K562 (cell line): ENCODE measurements at regions not wholly inside any gene's neighbourhood (a gene's known extent, or its start where the extent isn't known, plus 50 kb on each side); places are given as distances from the start of the nearest gene placed in this dataset.

Experiments used
- ATAC-seq: fragments of 200-7000 bp; cut with Tn5 transposase; 3 replicates; pipeline ENCODE4 v1.9.1; 2020; ENCODE audit warnings: moderate library complexity
- BruUV-seq: library from RNA; stranded (reverse); fragments of 400-500 nt; replicated peaks from 2 replicates; lab custom pipeline; 2021; lab: Mats Ljungman, UMichigan
- CTCF ChIA-PET: fragments of 300-600 bp; formaldehyde crosslinking; extraction: SDS; loops from one replicate; lab custom pipeline; 2021; ENCODE audit warnings: low intra/inter-chr PET ratio; lab: Yijun Ruan, JAX
- POLR2A ChIA-PET: fragments of 300-600, 350-650 bp; sonication (Branson Sonifier 250); formaldehyde crosslinking; extraction: SDS; loops from one replicate; lab custom pipeline; 2021; ENCODE audit warnings: antibody characterized with exemption, inconsistent platforms; lab: Yijun Ruan, JAX
- DNase-seq, 4 experiments: peaks; one replicate each; pipeline versions ENCODE4 v3.0.0 to v3.0.0-alpha.2; 2011 to 2018; ENCODE audit warnings: low spot score in 3 of 4, mixed read lengths in 3 of 4; ENCODE audit errors: extremely low read depth in 1 of 4
- FAIRE-seq: peaks from 2 replicates; lab custom pipeline; 2011; peaks lifted over from hg19 to GRCh38; lab: Jason Lieb, UNC
- H2AFZ ChIP-seq: 2 replicates; pipeline ENCODE4 v1.6.0; 2011; ENCODE audit warnings: low read depth, low read length, control low read depth, inconsistent platforms
- H3K27ac ChIP-seq: fragments of 200-600 bp; 3 replicates; pipeline ENCODE4 v1.8.0; 2011; ENCODE audit warnings: low read depth, mild to moderate bottlenecking, control low read depth, inconsistent platforms, low read length, moderate library complexity, mixed read lengths; ENCODE audit errors: extremely low read depth
- H3K27me3 ChIP-seq, 2 experiments: fragments of 300-600 bp in 1 of 2; 2 replicates in 1 of 2; 3 replicates in 1 of 2; pipeline versions ENCODE4 v1.6.0 to v1.8.0; 2011; ENCODE audit warnings: inconsistent platforms in 2 of 2, low read length in 2 of 2, mild to moderate bottlenecking in 1 of 2, mixed read lengths in 1 of 2, moderate library complexity in 1 of 2; ENCODE audit not compliant: control insufficient read depth in 2 of 2, insufficient read depth in 2 of 2
- H3K36me3 ChIP-seq: fragments of 300-600 bp; 3 replicates; pipeline ENCODE4 v1.8.0; 2011; ENCODE audit warnings: mild to moderate bottlenecking, low read length, inconsistent platforms; ENCODE audit not compliant: control insufficient read depth, insufficient read depth
- H3K4me1 ChIP-seq, 2 experiments: fragments of 200-600 bp in 1 of 2; replicated peaks in 1 of 2; 2 replicates in 1 of 2; 3 replicates in 1 of 2; pipeline versions ENCODE4 v1.5.1 to v1.8.0; 2011; ENCODE audit warnings: inconsistent platforms in 2 of 2, low read length in 2 of 2, mild to moderate bottlenecking in 1 of 2, mixed read lengths in 1 of 2, moderate library complexity in 1 of 2; ENCODE audit not compliant: control insufficient read depth in 2 of 2, insufficient read depth in 2 of 2
- H3K4me2 ChIP-seq: 2 replicates; pipeline ENCODE4 v1.6.1; 2011; ENCODE audit warnings: low read length, control low read depth, inconsistent platforms, mixed read lengths; ENCODE audit not compliant: insufficient read depth
- H3K4me3 ChIP-seq: fragments of 200-600 bp; sonication (generic), shearing (Covaris generic); 2 replicates; pipeline ENCODE4 v1.5.1; 2016; ENCODE audit warnings: control low read depth, inconsistent platforms
- H3K79me2 ChIP-seq: fragments of 200-600 bp; 3 replicates; pipeline ENCODE4 v1.8.0; 2011; ENCODE audit warnings: low read length, inconsistent platforms; ENCODE audit not compliant: control insufficient read depth, insufficient read depth
- H3K9ac ChIP-seq, 2 experiments: 2 replicates each; pipeline versions ENCODE4 v1.6.0 to v1.6.1; 2011; ENCODE audit warnings: low read depth in 2 of 2, low read length in 2 of 2, control low read depth in 1 of 2, inconsistent platforms in 1 of 2, mild to moderate bottlenecking in 1 of 2, mixed read lengths in 1 of 2; ENCODE audit not compliant: insufficient read depth in 1 of 2
- H3K9me1 ChIP-seq: one replicate; pipeline ENCODE4 v1.6.0; 2011; ENCODE audit warnings: inconsistent platforms, mild to moderate bottlenecking, low read length, moderate library complexity; ENCODE audit not compliant: control insufficient read depth, insufficient read depth
- H3K9me3 ChIP-seq: replicated peaks from 2 replicates; pipeline ENCODE4 v1.5.1; 2011; ENCODE audit warnings: low read depth, low read length, inconsistent platforms; ENCODE audit not compliant: control insufficient read depth, insufficient read depth
- H4K20me1 ChIP-seq: replicated peaks from 2 replicates; pipeline ENCODE4 v1.6.1; 2011; ENCODE audit warnings: low read length, inconsistent platforms, mixed read lengths; ENCODE audit not compliant: control insufficient read depth, insufficient read depth
- CC2D1A ChIP-seq: fragments of 450-650 bp; IDR thresholded peaks from 2 replicates; pipeline ENCODE4 v1.6.1; 2017; ENCODE audit warnings: mild to moderate bottlenecking
- FOXK2 ChIP-seq, 2 experiments: fragments of 450-650 bp; IDR thresholded peaks in 1 of 2; conservative IDR thresholded peaks in 1 of 2; 2 replicates each; pipeline ENCODE4 v1.6.1; 2016; ENCODE audit warnings: low read depth in 2 of 2, mild to moderate bottlenecking in 1 of 2
- HNRNPK ChIP-seq: fragments of 200-400 bp; formaldehyde crosslinking; IDR thresholded peaks from one replicate; pipeline ENCODE4 v1.6.1; 2018; ENCODE audit warnings: mild to moderate bottlenecking, low read depth, low read length; ENCODE audit not compliant: poor library complexity, severe bottlenecking
- POLR2B ChIP-seq: fragments of 450-650 bp; IDR thresholded peaks from 2 replicates; pipeline ENCODE4 v1.6.1; 2018; ENCODE audit warnings: low read depth; ENCODE audit not compliant: partially characterized antibody
- PTTG1 ChIP-seq: fragments of 450-650 bp; IDR thresholded peaks from 2 replicates; pipeline ENCODE4 v1.6.1; 2016; ENCODE audit warnings: low read depth, mild to moderate bottlenecking, missing genetic modification characterization, missing compliant biosample characterization
- SMC3 ChIP-seq: conservative IDR thresholded peaks from 2 replicates; pipeline ENCODE4 v1.6.1; 2011; ENCODE audit warnings: low read depth, low read length, improper control_type of control experiment; ENCODE audit not compliant: insufficient read depth
- SP1 ChIP-seq: sonication (generic); formaldehyde crosslinking; IDR thresholded peaks from 2 replicates; pipeline ENCODE4 v1.8.1; 2022; ENCODE audit warnings: mild to moderate bottlenecking, missing genetic modification reagents
- ZNF699 ChIP-seq: fragments of 250-450 bp; sonication (Bioruptor Pico); IDR thresholded peaks from 2 replicates; pipeline ENCODE4 v1.8.0; 2021; ENCODE audit warnings: mild to moderate bottlenecking, moderate library complexity; ENCODE audit not compliant: insufficient replicate concordance
- ZNF717 ChIP-seq: fragments of 250-450 bp; sonication (Bioruptor Pico); IDR thresholded peaks from 2 replicates; pipeline ENCODE4 v1.5.0; 2021
- WGBS: fragments of 100-300 bp; shearing (Covaris generic); methylation state at CpG from one replicate; pipeline ENCODE4 v1.1.6; 2016; ENCODE audit warnings: low coverage, mixed read lengths; ENCODE audit not compliant: insufficient coverage; ENCODE audit errors: missing lambda C conversion rate; 5-methylcytosine and 5-hydroxymethylcytosine counted together
- in situ Hi-C: fragments of 300-500 bp; cut with MboI; formaldehyde crosslinking; loops from 4 replicates; pipeline ENCODE4 v1.15.0; 2018; ENCODE audit warnings: inconsistent platforms, mixed read lengths
- intact Hi-C: fragments of 100-400 bp; cut with micrococcal nuclease; formaldehyde crosslinking; loops from 2 replicates; pipeline ENCODE4 v1.14.2; 2022
- TF ChIP-seq, protein P1 (sequence below), 2 experiments: IDR thresholded peaks in 1 of 2; conservative IDR thresholded peaks in 1 of 2; 2 replicates each; pipeline ENCODE4 v1.6.1; 2016; ENCODE audit warnings: low read depth in 2 of 2, mild to moderate bottlenecking in 1 of 2, missing compliant biosample characterization in 1 of 2, missing genetic modification characterization in 1 of 2, moderate library complexity in 1 of 2
- TF ChIP-seq, protein P2 (sequence below), 2 experiments: fragments of 450-650 bp in 1 of 2; sonication (generic) in 1 of 2; formaldehyde crosslinking in 1 of 2; IDR thresholded peaks; 2 replicates each; pipeline versions ENCODE4 v1.7.1 to v1.9.0; 2016 to 2022; ENCODE audit warnings: inconsistent platforms in 1 of 2, mild to moderate bottlenecking in 1 of 2, missing genetic modification reagents in 1 of 2

DNA sequence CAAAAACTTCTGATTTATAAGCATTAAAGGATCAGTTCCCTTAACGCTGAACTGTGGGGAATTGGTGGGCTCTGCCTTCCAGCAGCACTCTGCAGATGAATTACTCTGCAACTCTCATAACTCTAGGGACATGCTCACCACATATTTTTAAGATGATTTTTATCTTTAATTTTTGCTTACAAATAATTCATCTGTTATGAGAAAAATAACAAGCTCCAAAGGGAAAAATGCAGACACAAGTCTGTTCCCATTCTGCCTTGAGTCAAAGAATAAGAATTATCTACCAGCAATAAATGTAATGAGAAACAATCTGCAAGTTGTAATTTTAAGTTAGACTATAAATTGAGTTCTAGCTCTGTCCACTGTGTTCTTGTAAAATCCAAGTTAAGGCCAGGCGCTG, 133.1 kb upstream of the MDM1 start:
- WGBS = 38% methylated on average over 2 of the region's 2 CpGs
- FAIRE-seq = no peak
- CTCF ChIA-PET = no interaction called here
- TF ChIP-seq POLR2B (no peak), CC2D1A (no peak), ZNF699 (CRISPR knock-in tag) (no peak), PTTG1 (tag) (no peak), HNRNPK (no peak), FOXK2 (conservative IDR thresholded peaks at IDR 0.05 in 1 of 2, IDR thresholded peaks at IDR 0.05 in 1 of 2; ENCODE audit: low read depth in 2 of 2) (no peak), SMC3 (no peak), ZNF717 (CRISPR knock-in tag) (no peak), SP1 (no peak)
- TF ChIP-seq, protein P1, sequence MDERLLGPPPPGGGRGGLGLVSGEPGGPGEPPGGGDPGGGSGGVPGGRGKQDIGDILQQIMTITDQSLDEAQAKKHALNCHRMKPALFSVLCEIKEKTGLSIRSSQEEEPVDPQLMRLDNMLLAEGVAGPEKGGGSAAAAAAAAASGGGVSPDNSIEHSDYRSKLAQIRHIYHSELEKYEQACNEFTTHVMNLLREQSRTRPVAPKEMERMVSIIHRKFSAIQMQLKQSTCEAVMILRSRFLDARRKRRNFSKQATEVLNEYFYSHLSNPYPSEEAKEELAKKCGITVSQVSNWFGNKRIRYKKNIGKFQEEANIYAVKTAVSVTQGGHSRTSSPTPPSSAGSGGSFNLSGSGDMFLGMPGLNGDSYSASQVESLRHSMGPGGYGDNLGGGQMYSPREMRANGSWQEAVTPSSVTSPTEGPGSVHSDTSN (CRISPR knock-in tag; IDR thresholded peaks at IDR 0.05; ENCODE audit: low read depth) = no peak
- TF ChIP-seq, protein P1 (tag; conservative IDR thresholded peaks at IDR 0.05; ENCODE audit: low read depth) = no peak
- TF ChIP-seq, protein P2, sequence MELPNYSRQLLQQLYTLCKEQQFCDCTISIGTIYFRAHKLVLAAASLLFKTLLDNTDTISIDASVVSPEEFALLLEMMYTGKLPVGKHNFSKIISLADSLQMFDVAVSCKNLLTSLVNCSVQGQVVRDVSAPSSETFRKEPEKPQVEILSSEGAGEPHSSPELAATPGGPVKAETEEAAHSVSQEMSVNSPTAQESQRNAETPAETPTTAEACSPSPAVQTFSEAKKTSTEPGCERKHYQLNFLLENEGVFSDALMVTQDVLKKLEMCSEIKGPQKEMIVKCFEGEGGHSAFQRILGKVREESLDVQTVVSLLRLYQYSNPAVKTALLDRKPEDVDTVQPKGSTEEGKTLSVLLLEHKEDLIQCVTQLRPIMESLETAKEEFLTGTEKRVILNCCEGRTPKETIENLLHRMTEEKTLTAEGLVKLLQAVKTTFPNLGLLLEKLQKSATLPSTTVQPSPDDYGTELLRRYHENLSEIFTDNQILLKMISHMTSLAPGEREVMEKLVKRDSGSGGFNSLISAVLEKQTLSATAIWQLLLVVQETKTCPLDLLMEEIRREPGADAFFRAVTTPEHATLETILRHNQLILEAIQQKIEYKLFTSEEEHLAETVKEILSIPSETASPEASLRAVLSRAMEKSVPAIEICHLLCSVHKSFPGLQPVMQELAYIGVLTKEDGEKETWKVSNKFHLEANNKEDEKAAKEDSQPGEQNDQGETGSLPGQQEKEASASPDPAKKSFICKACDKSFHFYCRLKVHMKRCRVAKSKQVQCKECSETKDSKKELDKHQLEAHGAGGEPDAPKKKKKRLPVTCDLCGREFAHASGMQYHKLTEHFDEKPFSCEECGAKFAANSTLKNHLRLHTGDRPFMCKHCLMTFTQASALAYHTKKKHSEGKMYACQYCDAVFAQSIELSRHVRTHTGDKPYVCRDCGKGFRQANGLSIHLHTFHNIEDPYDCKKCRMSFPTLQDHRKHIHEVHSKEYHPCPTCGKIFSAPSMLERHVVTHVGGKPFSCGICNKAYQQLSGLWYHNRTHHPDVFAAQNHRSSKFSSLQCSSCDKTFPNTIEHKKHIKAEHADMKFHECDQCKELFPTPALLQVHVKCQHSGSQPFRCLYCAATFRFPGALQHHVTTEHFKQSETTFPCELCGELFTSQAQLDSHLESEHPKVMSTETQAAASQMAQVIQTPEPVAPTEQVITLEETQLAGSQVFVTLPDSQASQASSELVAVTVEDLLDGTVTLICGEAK (IDR thresholded peaks at IDR 0.05) = no peak
- TF ChIP-seq, protein P2 (CRISPR knock-in tag; IDR thresholded peaks at IDR 0.05) = no peak

More for the DNA sequence above, 133.1 kb upstream of the MDM1 start:
- Histone ChIP-seq H4K20me1 (no peaks in the 10 kb centered on the region), H2AFZ (no peak overlapping the region), H3K79me2 (no peaks in the 10 kb centered on the region), H3K27me3 (no peaks in the 10 kb centered on the region; a peak in 2 of 5 replicates), H3K9me3 (no peaks in the 10 kb centered on the region), H3K27ac (no peak overlapping the region), H3K9me1 (no peaks in the 10 kb centered on the region), H3K4me1 (no peaks in the 10 kb centered on the region; a peak in 3 of 5 replicates), H3K36me3 (no peaks in the 10 kb centered on the region), H3K9ac (no peak overlapping the region), H3K4me3 (no peak overlapping the region), H3K4me2 (no peak overlapping the region)
- DNase-seq (no peak), ATAC-seq (no peak)
- POLR2A ChIA-PET = no interaction called here
- intact Hi-C loops = no loop called here
- in situ Hi-C loops = no loop called here
- BruUV-seq = no TSS peak
